ENCODE measurements at regions not wholly inside any gene's neighbourhood (a gene's known extent, or its start where the extent isn't known, plus 50 kb on each side); places are given as distances from the start of the nearest gene placed in this dataset.
"Not testable (repeated sequence)": the region's sequence is repeated elsewhere in the genome, so short reads cannot be mapped to it uniquely, and the experiment has no call there.

- peaks cover 0 to 21% (median 11%) of the 10 kb centered on the region in 8 donors for H3K9me3 ChIP-seq
- intact Hi-C loops (cut with DNase I; ENCODE audit: low total_unique reads), result no loop called here
- TF ChIP-seq, protein P1, sequence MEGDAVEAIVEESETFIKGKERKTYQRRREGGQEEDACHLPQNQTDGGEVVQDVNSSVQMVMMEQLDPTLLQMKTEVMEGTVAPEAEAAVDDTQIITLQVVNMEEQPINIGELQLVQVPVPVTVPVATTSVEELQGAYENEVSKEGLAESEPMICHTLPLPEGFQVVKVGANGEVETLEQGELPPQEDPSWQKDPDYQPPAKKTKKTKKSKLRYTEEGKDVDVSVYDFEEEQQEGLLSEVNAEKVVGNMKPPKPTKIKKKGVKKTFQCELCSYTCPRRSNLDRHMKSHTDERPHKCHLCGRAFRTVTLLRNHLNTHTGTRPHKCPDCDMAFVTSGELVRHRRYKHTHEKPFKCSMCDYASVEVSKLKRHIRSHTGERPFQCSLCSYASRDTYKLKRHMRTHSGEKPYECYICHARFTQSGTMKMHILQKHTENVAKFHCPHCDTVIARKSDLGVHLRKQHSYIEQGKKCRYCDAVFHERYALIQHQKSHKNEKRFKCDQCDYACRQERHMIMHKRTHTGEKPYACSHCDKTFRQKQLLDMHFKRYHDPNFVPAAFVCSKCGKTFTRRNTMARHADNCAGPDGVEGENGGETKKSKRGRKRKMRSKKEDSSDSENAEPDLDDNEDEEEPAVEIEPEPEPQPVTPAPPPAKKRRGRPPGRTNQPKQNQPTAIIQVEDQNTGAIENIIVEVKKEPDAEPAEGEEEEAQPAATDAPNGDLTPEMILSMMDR (IDR thresholded peaks at IDR 0.05 in 8 of 11, conservative IDR thresholded peaks at IDR 0.05 in 3 of 11), result no peak
- TF ChIP-seq POLR2AphosphoS5 (IDR thresholded peaks at IDR 0.05), result no peak
- no peak for TF ChIP-seq POLR2A (IDR thresholded peaks at IDR 0.05)
Measured at GRCh38 chr1:220966473-220966872, 87.2 kb downstream of the HLX start.

GRCh38 chr1:220966881-220967611, 87.8 kb downstream of the HLX start:
- DNase-seq, result no peak
- 75 to 88% (median 85%) methylated on average over 8 of the region's 8 CpGs for WGBS, 5 donors

More at GRCh38 chr1:220966473-220966872, 87.2 kb downstream of the HLX start:
- Histone ChIP-seq H3K27ac (no peak overlapping the region), H3K27me3 (replicated peaks in 1 of 7) (no peaks in the 10 kb centered on the region), H3K4me1 (no peaks in the 10 kb centered on the region), H3K36me3 (no peaks in the 10 kb centered on the region), H3K4me3 (no peak overlapping the region)
- no peak for DNase-seq

DNA sequence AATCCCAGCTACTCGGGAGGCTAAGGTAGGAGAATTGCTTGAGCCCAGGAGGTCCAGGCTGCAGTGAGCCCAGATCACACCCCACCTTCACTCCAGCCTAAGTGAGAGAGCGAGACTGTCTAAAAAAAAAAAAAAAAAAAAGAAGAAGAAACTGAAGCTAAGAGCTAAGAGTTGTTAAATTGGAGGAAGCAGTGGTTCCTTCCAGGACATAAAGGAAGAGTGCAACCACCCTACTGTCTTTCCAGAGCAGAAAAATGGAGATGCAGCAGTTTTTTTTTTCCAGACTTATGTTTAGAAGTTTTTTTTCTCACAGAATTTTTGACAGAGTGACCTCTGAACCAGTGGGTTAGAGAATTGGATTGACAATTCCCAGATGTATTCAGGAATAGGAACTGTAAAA, 88.7 kb downstream of the HLX start:
- 76 to 100% (median 86%) methylated on average over 2 of the region's 2 CpGs for WGBS, 5 donors
- H3K36me3 ChIP-seq, result no peaks in the 10 kb centered on the region
- H3K27me3 ChIP-seq (replicated peaks in 1 of 7), result no peaks in the 10 kb centered on the region
- no peak overlapping the region for H3K27ac ChIP-seq
- H3K9me3 ChIP-seq, result peaks cover 0 to 21% (median 12%) of the 10 kb centered on the region in 8 donors
- H3K4me1 ChIP-seq, result no peaks in the 10 kb centered on the region
- intact Hi-C loops (cut with DNase I; ENCODE audit: low total_unique reads), result no loop called here
- H3K4me3 ChIP-seq, result no peak overlapping the region
- TF ChIP-seq POLR2A (IDR thresholded peaks at IDR 0.05), result no peak
- TF ChIP-seq, protein P1 (IDR thresholded peaks at IDR 0.05 in 8 of 11, conservative IDR thresholded peaks at IDR 0.05 in 3 of 11), result no peak
- DNase-seq, result no peak

More at GRCh38 chr1:220966881-220967611, 87.8 kb downstream of the HLX start:
- intact Hi-C loops (cut with DNase I; ENCODE audit: low total_unique reads), result no loop called here
- Histone ChIP-seq H3K27ac (no peak overlapping the region), H3K9me3 (peaks cover 0 to 21% (median 11%) of the 10 kb centered on the region in 8 donors), H3K4me1 (no peaks in the 10 kb centered on the region), H3K4me3 (no peak overlapping the region), H3K27me3 (replicated peaks in 1 of 7) (no peaks in the 10 kb centered on the region), H3K36me3 (no peaks in the 10 kb centered on the region)
- TF ChIP-seq POLR2A (IDR thresholded peaks at IDR 0.05), result no peak
- TF ChIP-seq POLR2AphosphoS5 (IDR thresholded peaks at IDR 0.05), result no peak
- TF ChIP-seq, protein P1 (IDR thresholded peaks at IDR 0.05 in 8 of 11, conservative IDR thresholded peaks at IDR 0.05 in 3 of 11), result no peak

- H3K27me3 ChIP-seq (replicated peaks in 1 of 7); DNase-seq; H3K4me1 ChIP-seq; intact Hi-C loops (cut with DNase I; ENCODE audit: low total_unique reads); H3K36me3 ChIP-seq; H3K27ac ChIP-seq; H3K4me3 ChIP-seq: not testable (repeated sequence)
- 92 to 100% (median 97%) methylated on average over 2 of the region's 2 CpGs for WGBS, 5 donors
- H3K9me3 ChIP-seq, result peaks cover 0 to 12% (median 8%) of the 10 kb centered on the region in 8 donors
Measured at GRCh38 chr1:220969281-220969680, 90.0 kb downstream of the HLX start.

All from spleen (tissue), 11 donors.